HG03558 (cell line): ENCODE measurements at regions not wholly inside any gene's neighbourhood (a gene's known extent, or its start where the extent isn't known, plus 50 kb on each side); places are given as distances from the start of the nearest gene placed in this dataset.
"Not testable (repeated sequence)": the region's sequence is repeated elsewhere in the genome, so short reads cannot be mapped to it uniquely, and the experiment has no call there.

Source experiments
- ATAC-seq: cut with Tn5 transposase; IDR thresholded peaks from one replicate; pipeline ENCODE4 v1.9.1; 2021; ENCODE audit warnings: moderate number of reproducible peaks; ENCODE audit not compliant: unreplicated experiment; ENCODE audit errors: extremely low read depth

DNA sequence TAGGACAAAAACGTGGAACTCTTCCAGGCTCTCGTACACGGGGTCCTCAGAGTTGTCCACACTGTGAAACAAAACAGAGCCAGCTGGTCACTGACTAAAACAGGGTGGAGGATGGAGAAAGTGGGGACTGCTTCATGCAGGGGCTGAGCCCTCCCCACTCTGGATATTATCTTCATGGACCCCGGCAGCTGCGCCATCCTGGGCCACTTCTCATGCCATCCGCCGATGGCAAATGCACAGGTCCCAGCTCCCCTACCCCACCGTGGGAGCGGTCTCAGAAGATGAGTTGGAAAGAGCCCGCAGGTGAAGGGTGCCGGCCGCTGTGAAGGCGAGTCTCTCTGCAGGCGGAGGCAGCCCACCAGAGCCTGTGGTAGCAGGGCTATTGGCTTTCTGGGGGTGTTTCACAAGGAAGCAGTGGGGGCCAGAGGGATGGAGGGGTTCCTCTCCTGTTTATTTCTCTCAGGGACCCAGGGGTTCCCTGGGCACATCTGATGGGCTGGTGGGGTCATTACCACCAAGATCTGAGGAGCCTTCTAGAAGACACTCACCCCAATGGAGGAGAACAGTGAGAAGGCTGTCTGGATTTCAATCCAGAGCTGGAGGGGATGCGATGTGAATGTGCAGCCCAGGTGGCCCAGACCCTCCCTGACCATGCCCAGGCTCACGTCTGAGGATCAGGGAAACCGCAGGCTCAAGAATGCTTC lies 177.3 kb downstream of the KLF13 start:
- ATAC-seq: no peak

DNA sequence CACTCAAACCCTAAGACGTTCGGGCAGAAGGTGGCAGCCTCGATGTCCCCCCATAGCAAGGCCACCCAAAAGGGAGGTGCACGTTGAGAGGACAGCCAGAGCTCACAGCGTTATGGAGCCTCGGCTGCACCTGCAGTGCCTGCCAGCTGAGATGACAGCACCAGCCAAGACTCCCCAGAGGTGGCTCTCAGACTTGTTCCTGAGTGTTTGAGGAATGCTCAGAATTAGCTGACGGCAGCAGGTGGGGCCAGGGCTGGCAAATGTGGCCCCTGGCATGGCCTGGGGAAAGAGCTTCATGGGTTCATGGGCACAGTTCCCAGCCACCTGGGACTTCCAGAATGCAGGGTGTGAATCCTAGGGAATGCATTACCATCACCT lies 177.8 kb downstream of the KLF13 start:
- ATAC-seq: no peak

DNA sequence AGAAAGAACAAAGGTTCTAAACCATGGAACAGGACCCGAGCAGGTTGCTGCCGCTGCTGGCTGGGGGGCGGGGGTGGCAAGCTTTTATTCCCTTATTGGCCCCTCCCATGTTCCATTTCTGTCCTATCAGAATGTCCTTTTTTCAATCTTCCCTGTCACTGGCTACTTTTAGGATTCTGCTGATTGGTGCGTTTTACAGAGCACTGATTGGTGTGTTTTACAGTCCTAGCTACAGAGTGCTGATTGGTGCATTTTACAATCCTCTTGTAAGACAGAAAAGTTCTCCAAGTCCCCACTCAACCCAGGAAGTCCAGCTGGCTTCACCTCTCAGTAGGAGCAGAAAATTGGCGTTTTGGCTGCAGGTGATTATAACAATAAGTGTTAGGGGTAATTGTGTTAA lies 180.9 kb downstream of the KLF13 start:
- not testable (repeated sequence) for ATAC-seq

DNA sequence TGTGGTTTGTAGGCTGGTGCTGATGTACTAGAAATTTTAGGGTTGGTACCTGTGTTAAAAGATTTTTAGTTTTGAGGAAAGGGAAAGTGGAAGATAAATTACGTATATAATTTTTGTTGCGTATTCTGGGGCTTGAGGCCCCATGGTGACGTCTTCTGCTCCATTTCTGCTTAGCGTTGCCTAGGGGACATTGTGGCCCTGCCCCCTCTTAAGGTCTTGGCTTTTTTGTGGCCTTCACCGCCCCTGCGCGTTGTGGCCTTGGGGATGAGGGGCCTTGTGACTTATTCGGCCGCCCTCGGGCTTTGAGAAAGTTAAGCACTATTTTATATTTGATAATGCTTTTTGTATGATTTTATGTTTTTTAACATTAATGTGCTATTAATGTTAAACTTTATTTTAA lies 182.0 kb downstream of the KLF13 start:
- ATAC-seq: no peak

DNA sequence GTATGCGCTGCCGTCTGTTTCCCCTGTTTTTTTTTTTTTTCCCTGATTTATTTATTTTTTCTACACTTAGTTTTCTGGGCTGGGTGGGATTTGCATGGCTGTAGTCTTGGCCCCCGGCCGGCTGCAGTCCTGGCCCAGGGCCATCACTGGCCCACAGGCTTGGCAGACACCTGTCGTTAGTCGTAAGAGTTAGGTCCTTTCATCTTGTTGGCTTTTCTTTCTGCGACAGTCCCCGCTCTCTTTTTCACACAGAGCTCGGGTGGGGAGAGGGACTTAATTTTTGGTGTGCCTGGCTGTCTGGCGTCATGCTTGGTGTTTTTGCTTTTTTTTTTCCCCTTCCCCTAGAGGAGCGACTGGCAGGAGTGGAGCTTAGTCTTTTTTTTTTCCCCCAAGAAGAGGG lies 183.4 kb downstream of the KLF13 start:
- ATAC-seq: no peak

DNA sequence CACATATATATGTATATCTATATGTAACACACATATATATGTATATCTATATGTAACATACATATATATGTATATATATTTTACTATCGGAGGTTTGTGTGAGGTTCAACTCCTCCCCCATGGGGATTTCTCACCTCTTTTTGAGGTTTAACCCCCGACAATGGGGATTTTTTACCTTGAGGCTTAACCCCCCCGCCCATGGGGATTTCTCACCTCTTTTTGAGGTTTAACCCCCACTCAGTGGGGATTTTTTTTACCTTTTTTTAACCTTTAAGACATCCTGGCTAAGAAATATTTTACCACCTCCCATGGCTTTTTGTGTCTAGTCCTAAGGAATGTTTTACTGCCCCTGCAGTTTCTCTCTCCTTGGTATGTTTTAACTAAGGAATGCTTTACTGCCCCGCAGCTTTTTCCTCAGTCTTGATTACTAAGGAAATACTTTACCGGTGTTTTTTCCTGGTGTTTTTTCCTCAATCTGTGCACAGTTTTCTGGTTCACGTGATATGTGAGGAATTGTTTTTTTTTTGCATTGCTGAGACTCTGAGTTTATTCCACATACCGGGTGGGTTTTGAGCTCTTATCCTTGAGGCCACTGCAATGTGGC lies 185.2 kb downstream of the KLF13 start:
- ATAC-seq: no peak

DNA sequence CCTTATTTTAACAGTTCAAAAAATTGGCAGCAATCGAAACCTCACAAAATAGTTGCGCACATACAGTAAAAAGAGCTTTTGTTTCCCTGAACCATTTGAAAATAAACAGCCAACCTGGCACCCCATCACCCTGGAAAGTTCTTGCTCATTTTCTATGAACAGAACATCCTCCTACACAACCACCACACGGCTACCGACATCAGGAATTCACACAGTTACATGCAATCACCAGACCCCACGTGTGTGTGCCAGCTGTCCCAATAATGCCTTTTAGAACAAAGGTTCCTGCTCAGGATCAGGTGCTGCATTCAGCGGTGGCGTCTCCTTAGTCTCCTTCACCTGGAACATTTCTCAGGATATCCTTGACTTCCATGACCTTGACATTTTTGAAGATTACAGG lies 186.5 kb downstream of the KLF13 start:
- ATAC-seq: no peak

DNA sequence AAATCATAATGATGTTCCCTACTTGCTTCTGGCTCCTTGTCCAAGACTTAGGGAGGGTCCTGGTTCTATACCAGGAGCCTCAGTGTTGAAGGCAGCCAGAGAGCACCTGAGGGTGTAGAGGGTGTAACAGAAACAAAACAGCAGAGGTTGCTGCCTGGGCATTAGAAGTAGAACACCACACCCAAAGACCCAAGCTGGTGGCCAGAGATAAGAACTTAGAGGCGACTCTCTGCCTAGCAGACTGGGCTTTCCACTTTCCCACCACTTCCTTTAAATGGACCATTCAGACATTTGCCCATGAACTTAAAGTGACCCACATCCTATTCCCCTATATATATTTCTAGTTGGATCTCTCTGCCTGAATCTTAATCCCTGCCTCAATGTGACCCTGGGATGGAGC lies 189.8 kb downstream of the KLF13 start:
- no peak for ATAC-seq

DNA sequence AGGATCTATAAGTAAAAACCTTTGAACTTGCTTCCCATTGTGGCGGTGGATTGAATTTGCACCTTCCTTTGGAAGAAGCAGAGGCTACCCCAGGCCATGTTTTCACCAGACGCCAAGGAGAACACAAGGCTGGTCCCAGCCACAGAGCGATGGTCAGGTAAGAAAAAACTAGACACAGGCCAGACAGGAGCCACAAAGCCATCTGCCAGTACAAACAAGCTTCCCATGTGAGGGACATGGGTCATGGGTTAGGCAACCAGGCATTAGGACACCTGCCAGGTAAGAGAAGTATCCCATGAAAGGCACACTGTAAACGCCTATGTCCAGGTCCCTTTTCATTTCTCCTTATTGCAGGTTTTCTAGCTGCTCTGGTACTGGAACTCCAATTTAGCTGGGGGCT lies 190.2 kb downstream of the KLF13 start:
- no peak for ATAC-seq

DNA sequence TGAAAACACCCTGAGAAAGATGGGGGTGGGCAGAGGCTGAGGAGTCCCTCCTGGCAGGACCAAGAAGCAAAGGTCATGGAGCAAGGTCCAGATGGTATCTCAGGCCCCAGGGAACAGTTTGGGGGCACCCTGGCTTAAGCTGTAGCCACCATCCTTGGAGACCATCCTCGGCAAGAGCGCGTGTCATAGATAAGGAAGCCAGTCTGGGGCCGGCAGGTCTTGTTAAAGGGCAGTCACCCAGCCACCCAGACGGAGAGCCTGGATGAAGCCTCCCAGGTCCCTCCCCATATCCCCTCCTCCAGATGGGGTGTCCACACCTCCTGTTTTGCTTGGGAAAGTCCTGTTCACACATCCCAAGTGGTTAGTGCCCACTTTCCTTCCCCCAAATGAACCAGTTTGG lies 191.1 kb downstream of the KLF13 start:
- no peak for ATAC-seq

DNA sequence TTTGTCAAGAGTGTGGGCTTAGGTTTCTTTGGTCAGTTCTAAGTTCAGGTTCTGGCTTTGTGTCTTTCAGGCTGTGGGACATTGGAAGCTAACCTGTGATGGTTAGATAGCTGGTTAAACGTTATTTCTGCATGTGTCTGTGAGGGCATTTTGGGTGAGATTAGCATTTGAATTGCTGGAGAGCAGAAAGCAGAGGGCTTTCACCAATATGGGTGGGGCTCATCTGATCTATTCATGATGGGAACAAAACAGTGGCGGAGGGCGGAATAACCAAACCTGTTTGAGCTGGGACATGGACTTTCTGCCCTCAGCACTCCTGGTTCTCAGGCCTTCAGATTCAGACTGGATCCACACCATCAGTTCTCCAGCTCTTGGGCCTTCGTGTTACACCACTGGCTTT lies 195.4 kb downstream of the KLF13 start:
- ATAC-seq: no peak

DNA sequence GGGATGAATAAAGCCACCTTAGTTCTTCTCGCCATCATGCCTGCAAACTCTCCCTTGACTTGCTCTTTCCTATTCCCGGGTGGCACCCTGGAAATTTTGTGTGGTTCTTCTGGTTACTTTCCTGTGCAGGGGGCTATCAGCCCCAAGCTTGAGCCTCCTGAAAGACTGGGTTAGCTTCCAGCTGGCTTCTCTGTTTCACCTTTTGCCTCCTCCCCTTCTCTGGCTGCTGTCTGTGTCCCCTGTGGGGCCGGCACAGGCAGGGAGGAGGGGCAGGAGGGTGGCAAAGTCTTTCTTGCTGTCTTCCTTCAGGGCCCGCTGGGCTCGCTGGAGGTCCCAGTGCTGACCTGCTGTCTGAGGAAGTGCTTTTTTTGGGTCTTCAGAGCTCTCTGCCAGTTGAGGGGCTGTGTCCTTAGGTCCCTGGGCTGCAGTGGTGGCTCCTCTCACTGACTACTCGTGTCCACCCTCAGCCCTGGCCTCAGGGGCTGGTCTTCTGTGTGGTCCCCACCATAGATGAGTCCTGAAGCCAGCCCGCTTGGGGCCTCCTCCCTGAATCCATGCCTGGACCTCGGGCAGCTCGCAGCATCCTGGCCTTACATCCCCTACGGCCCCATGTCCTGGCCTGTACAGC lies 196.5 kb downstream of the KLF13 start:
- ATAC-seq: no peak

DNA sequence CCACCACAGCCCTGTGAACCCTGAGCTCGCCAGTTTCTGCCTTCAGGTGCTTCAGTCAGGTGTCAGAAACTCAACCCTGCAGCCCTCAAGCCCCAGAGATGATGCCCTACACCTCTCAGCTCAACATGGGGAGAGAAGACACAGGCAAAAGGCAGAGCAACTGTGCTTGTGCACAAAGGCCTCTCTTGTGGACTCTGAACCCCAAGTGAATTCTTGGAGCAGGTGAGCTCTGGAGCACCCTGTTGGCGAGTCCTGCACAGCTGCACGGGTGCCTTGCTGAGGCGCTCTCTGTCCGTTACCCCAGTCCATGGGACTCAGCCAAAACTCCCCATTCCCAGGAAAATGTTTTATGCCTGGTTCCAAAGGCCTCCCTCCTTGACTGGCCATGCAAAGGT lies 197.0 kb downstream of the KLF13 start:
- ATAC-seq: no peak

DNA sequence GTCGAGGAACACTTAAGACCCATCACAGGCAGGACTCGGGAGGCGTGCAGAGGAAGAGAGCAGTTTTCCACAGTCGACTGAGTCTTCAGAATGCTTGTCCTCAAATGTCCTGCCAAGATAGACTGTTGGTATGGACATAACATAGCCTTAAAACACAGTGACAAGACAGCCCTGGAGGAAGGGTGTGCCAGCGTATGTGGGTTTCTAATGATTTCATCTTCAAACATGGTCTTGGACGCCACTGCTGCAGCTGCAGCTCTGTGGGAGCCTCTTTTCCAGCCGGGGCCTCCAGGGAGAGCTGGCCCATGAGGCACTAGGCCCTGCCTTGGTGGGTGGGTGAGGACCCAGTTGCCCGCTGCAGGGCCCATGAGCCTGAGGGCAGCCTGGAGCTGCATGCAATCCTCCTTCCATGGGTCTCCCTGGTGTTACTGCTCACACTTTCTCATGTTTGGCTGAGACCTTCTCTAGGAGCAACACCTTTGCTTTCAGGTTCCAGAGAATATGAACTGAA lies 198.6 kb downstream of the KLF13 start:
- ATAC-seq: no peak

DNA sequence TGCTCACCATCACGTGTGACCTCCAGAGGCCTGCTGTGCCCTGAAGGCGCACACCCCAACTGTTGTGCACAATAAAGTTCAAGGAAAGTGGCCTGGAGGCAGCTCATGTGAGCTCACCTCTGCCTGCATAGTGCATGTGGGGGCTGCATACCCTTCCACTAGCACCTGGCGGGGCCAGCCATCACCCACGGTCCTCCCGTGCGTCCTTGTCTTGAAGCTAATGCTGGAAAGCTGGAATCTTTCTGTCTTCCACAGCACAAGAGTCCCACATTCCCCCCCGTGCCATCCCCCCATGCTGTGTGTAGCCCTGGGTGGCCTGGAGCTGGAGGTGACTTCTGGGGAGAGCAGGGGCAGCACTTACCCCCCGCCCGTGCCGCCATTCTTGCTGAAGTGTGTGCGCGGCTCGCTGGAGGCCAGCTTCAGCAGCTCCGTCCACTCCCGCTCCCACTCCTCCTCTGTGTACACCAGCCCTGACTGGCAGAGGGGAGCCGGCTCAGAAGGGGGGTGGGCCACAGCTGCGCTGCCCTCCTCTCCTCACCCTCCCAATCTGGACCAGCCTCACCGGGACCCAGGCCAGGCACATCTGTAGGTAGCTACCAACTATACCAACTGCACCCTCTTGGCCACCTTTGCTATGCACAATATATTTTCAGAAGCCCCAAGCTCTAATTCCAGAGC lies 199.5 kb downstream of the KLF13 start:
- ATAC-seq: no peak

DNA sequence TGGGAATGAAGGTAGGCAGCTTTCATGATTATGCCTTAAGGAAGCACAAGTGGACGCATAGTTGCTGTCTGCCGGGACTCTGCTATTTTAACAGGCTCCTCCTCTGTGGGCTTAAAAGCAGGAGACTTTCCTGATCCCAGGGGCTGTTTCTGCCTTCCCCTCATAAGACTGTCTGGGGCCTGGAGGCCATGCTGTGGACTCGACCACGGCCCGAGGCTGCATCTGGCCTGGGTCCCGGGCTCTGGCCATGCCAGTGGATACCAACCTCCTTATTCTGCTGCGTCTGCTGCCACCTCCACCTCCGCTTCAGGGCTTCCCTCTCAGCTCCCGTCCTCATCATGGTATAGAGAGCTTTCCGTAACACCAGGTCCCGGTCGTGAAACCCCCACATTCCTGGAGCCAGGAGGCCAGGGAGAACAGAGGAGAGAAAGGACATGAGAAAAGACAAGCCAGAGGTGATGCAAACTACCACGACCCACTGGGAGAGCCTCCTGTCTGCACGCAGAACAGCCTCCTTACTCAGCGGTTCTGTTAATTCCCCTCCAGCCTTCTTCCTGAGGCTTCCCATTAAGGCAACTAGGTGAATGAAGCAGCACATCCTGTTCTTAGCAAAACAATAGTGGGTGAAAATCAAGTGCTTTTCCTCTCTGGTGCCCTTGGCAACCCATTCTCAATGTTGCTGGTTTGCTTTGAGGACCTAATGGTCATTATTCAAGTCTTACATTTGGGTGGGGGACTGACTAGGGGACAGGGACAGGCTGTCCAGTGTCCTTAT lies 200.5 kb downstream of the KLF13 start:
- no peak for ATAC-seq

DNA sequence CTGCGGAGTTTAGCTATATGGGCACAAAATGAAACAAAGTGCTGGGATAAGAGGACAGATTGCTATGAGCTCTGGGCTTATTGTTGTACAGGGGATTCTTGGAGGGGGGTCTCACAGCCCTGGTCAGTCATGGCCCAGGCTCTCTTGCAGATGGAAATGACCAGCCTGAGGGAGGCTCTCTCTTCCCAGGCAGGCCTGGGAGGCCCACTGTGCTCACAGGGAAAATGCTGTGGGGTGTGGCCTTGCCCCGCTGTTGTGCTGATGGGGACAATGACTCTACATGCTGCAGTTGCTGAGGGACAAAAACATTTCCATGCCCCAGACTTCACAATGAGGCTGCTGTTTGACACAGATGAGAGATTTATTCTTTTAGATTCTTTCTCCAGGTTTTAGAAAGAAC lies 202.2 kb downstream of the KLF13 start:
- no peak for ATAC-seq

DNA sequence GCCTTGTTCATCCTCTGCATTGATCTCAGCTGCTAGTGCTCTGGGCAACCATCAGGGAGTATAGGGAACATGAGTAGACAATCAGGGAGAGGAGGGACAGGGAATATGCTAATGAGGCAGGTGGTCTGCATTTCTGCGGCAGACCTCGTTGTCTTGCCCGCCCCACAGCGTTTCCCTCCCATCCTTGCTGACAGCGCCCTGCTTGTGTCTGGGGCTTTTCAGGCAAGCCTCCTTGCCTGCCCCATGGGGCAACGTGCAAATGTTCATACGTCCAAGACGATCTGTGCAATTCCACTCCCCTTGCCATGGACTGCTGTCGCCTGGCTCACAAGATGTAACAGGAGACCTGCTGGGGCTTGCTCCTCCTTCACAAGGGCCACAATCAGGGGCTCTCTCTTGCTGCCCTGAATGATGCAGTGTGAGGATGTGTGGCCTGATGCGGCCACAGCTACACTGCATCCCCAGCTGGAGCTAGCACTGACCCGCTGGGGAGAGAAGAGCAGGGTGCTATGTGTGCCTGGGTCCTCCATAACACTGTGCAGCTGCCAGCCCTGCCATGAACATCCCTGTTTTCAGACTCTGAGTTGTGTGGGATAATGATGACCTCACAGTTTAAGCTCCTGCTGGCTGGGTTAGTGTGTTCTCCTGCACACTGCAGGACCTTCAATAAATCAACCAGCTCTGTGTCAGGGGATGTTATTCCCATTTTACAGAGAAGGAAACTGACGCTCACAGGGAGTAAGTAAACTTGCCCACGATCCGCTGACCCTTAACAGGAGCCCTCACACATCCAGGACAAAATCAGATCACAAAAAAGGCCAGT lies 211.3 kb downstream of the KLF13 start:
- no peak for ATAC-seq

DNA sequence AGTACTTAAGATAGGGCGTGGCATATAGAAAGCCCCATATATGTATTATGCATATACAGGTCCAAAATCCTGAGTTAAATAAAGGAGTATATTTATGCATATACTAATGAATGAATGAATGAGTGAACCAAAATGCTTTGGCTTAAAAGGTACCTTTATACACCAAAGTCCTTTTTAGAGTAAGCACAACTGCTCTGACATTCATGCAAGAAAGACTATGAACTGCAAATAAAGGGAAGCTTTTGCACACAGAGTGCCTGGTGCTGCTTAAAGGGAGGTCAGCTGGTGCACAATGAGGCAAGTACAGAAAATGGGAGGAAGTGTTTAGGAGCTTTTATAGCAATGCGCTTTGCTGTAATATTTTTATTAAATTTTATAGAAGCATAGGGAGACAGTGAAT lies 214.0 kb downstream of the KLF13 start:
- no peak for ATAC-seq

DNA sequence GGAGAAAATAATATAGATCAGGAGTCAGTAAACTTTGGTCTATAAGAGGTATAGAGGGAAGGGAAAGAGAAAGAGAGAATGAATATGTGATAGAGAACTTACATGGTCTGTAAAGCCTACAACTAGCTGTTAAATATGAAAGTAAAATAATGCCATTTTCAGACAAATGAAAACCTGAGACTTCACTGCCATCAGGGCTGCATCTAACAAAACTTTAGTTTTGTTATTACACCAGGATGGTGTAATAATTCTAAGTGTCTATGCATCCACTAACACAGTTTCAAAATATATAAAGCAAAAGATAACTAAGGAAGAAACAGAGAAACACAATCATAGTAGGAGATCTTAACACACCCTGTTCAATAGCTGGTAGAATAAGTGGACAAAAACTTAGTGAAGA lies 217.7 kb downstream of the KLF13 start:
- no peak for ATAC-seq
